Astrocyte (in vitro differentiated cells and primary cell): ENCODE measurements at regions not wholly inside any gene's neighbourhood (a gene's known extent, or its start where the extent isn't known, plus 50 kb on each side); places are given as distances from the start of the nearest gene placed in this dataset.
"Not testable (repeated sequence)": the region's sequence is repeated elsewhere in the genome, so short reads cannot be mapped to it uniquely, and the experiment has no call there.

Source experiments
- CTCF ChIP-seq: IDR thresholded peaks from 2 replicates; pipeline ENCODE4 v1.5.1; 2011; ENCODE audit warnings: low read depth, mild to moderate bottlenecking, inconsistent platforms, low read length, moderate library complexity; ENCODE audit not compliant: insufficient read depth
- EZH2 ChIP-seq: IDR thresholded peaks from 2 replicates; pipeline ENCODE4 v1.6.1; 2012; ENCODE audit warnings: mild to moderate bottlenecking, low read length, inconsistent platforms; ENCODE audit not compliant: insufficient read depth

GRCh38 chr5:125487652-125488051, 741.2 kb upstream of the ZNF608 start:
- not testable (repeated sequence) for TF ChIP-seq CTCF, EZH2
